PC-9 (cell line): ENCODE measurements at regions not wholly inside any gene's neighbourhood (a gene's known extent, or its start where the extent isn't known, plus 50 kb on each side); places are given as distances from the start of the nearest gene placed in this dataset.

Experiments
- CTCF ChIP-seq: fragments of 200-600 bp; sonication (generic); conservative IDR thresholded peaks from 2 replicates; pipeline ENCODE4 v1.6.1; 2017; ENCODE audit warnings: mixed run types, antibody characterized with exemption, mild to moderate bottlenecking, moderate library complexity
- EZH2 ChIP-seq: fragments of 200-600 bp; sonication (generic); IDR thresholded peaks from 2 replicates; pipeline ENCODE4 v1.8.0; 2017; ENCODE audit warnings: antibody characterized with exemption, low read depth

DNA sequence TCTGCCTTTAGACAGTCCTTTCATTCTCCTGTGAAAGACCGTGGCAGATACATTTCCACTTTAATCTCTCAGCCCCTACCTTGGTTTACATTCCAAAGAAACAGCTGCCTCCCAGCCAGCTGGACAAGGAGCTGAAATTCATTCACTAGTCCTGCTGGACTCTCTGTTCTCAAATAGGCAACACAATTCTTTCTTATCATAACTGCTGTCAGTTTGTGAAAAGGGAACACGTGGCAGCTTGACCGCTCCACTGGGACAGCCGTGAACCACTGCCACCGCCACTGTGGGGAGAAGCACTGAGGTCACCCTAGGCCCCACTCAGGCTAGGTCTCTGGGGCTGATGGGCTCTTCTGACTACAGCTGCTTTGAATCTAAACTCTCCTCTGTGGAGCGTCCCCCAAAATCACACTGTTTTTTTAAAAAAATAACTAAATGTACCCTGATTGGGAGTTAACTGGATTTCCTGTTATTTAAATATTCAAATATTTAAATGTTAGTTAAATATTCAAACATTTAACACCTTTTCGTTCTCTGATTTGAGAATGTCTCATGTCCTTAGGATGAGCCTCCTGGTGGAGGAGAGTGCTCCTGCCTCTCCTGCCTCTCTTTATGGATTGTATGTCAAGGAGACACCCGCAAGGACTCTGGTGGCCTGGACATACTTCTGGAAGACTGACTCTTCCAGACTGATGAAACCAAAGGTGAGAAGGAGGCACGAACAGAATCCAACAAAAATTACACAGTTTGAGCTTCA lies 120.1 kb downstream of the BOD1 start:
- TF ChIP-seq EZH2, result no peak
- no peak for TF ChIP-seq CTCF
